ENCODE measurements at regions not wholly inside any gene's neighbourhood (a gene's known extent, or its start where the extent isn't known, plus 50 kb on each side); places are given as distances from the start of the nearest gene placed in this dataset.

GRCh38 chr13:79686441-79686840 is 205.5 kb downstream of the NDFIP2 start:
- FAIRE-seq, result no peak
- no peak for DNase-seq (ENCODE audit: low spot score in 2 of 2)

DNA sequence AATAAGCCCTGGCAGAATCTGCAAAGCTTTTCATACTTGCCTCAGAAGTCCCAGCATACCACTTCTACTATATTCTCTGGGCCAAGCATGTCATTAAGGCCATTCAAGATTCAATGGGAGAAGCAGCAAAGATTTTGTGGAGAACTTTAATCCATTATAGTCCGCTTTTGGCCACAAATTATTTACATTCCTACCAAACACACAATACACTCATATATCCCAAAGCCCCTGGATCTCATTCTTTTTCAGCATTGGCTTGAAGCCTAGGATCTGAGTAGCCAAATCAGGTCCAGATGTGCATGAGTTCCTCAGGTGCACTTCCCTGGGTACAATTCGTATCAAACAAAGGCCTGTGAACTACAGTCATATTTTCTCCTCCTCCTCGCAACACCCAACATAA is 203.4 kb downstream of the NDFIP2 start:
- FAIRE-seq (no peak), DNase-seq (ENCODE audit: low spot score in 2 of 2) (no peak)

GRCh38 chr13:79682164-79682563 is 201.2 kb downstream of the NDFIP2 start:
- FAIRE-seq (no peak), DNase-seq (ENCODE audit: low spot score in 2 of 2) (no peak)

- DNase-seq (ENCODE audit: low spot score in 2 of 2) (no peak), FAIRE-seq (no peak)
These were observed 200.1 kb downstream of the NDFIP2 start for GRCh38 chr13:79681069-79681468.

- FAIRE-seq, result no peak
- no peak for DNase-seq (ENCODE audit: low spot score in 2 of 2)
These were observed 199.5 kb downstream of the NDFIP2 start for GRCh38 chr13:79680485-79680884.

GRCh38 chr13:79679334-79679733 is 198.4 kb downstream of the NDFIP2 start:
- DNase-seq (ENCODE audit: low spot score in 2 of 2) (no peak), FAIRE-seq (no peak)

GRCh38 chr13:79678100-79678499 is 197.1 kb downstream of the NDFIP2 start:
- no peak for DNase-seq (ENCODE audit: low spot score in 2 of 2)
- no peak for FAIRE-seq

- no peak for FAIRE-seq
- DNase-seq (ENCODE audit: low spot score in 2 of 2), result no peak
These were observed 195.1 kb downstream of the NDFIP2 start for GRCh38 chr13:79675931-79676660.

- no peak for DNase-seq (ENCODE audit: low spot score in 2 of 2)
- no peak for FAIRE-seq
These were observed 194.0 kb downstream of the NDFIP2 start for GRCh38 chr13:79674765-79675515.

- no peak for FAIRE-seq
These were observed 193.0 kb downstream of the NDFIP2 start for GRCh38 chr13:79673993-79674377.

DNA sequence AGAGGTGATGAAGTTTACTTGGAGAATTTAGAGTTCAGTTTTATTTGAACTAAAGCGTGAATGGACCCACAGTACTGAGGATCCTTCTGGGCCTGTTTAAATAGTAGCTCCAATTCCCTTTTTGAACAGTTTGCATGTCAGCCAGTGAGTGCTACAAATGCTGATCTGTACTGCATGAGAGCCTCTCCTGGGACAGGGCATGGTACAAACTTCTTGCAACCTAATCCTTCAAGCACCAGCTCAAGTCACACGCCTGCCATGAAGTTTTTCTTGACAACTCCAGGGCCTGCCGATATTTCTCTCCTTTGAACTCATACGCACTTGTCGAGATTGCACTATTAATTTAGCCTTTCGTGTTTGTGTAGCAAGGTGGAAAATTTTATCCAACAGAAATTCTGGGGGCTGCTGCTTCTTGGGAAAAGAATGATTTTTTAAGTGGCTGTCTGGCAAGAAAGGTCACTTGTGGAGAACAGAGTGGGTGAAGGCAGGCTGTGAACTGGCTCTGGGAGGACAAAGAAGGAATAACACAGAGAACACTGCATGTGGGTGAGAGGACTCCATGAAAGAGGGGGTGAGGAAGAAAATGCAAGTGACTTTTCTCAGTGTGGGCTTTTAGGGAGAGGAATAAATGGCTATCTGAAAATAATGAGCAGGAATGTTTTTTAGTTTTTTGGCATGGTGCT is 192.5 kb downstream of the NDFIP2 start:
- FAIRE-seq, result no peak

More at GRCh38 chr13:79673993-79674377, 193.0 kb downstream of the NDFIP2 start:
- DNase-seq (ENCODE audit: low spot score in 2 of 2), result no peak

DNA sequence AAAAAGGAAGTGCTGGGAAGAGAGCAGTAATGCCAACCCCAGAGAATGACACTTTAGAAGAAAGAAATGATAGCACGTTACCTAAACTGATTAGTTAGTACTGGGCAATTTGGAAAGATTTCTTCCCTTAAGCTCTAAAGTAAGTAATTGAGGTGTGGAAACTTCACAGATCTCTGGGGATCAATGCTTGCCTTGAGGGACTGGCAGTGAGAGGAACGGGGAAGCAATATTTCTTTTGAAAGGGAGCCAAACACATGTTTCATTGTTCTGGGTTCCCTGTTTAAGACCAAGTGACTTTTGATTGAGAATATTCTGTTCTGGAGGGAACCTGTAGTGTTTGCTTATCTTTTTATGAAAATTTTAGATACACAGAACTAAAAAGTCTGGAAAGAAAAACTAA is 190.5 kb downstream of the NDFIP2 start:
- FAIRE-seq, result no peak
- no peak for DNase-seq (ENCODE audit: low spot score in 2 of 2)

More for the DNA sequence above, 192.5 kb downstream of the NDFIP2 start:
- no peak for DNase-seq (ENCODE audit: low spot score in 2 of 2)

- DNase-seq (ENCODE audit: low spot score in 2 of 2) (no peak), FAIRE-seq (no peak)
These were observed 187.3 kb downstream of the NDFIP2 start for GRCh38 chr13:79668201-79668752.

DNA sequence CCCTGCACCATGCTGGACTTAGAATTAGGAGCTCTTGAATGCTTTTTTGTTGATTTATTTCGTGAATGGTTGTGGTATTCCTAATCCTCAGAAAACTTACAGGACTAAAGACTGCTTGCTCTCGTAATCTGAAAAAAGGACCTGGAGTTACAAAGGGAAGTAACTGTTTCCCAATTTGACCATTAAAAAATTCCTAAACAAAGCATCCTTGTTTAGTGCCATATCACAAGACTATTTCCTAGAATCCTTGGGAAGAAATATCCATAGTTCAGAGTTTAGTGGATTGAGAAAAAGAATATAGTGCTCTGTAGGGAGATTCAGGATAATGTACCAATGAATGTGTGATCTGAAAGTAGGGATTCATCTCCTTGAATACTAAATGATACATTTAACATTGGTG is 186.8 kb downstream of the NDFIP2 start:
- DNase-seq (ENCODE audit: low spot score in 2 of 2), result no peak
- FAIRE-seq, result no peak

GRCh38 chr13:79663977-79664636 is 183.2 kb downstream of the NDFIP2 start:
- DNase-seq (ENCODE audit: low spot score in 2 of 2) (no peak), FAIRE-seq (no peak)

GRCh38 chr13:79663435-79663834 is 182.5 kb downstream of the NDFIP2 start:
- DNase-seq (ENCODE audit: low spot score in 2 of 2), result no peak
- no peak for FAIRE-seq

DNA sequence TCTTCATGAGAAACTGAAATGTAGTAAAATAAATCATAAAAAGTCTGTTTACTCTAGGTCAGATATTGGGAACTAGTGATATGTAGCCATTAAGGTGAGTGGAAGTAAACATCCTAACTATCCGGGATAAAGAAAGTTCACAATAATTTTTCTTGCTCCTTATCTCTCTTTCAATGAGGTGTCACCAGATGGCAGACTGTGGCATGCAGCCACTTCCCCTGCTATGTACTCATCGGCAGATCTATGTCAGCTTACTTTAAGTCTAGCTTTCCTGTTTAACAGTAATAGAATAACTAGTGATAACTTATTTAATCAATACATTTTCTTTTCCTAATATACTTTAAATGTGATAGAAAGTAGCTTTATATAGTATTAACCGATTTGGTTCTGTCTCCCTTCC is 181.9 kb downstream of the NDFIP2 start:
- DNase-seq (ENCODE audit: low spot score in 2 of 2) (no peak), FAIRE-seq (no peak)

DNA sequence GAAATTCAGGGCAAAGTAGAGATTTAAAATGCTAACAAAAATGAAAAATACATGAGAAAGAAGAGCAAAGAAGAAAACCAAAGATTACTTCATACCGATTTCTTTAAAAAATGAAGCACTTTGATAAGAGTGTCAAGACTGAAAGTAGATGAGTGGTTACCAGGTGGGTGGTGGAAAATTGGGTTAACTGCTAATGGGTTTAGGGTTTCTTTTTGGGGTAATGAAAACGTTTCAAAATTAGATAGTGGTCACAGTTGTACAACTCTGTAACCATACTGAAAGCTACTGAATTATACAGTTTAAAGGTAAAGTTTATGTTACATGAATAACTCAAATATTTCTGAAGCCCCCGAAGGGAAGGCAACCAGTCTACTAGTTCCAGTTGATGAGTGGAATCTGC is 179.4 kb downstream of the NDFIP2 start:
- FAIRE-seq (no peak), DNase-seq (ENCODE audit: low spot score in 2 of 2) (no peak)

DNA sequence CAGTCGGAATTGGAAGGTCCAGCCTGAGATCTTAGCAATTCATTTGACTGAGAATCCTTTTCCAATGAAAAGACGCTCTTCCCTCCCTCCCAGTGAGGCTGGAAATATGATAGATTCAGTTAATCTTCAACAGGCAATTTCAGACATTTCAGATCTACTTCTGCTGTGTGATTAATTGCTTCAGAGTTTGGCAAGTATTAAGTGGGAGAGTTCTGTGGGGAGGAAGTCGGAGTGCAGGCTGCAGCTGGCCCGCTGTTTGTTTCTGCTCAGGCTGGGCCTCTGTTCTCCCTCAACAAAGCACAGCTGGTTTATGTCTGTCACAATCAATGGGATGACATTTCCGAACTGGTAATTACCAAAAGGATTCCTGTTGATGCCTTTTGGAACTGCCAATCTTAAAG is 178.2 kb downstream of the NDFIP2 start:
- DNase-seq (ENCODE audit: low spot score in 2 of 2), result no peak
- FAIRE-seq, result no peak

DNA sequence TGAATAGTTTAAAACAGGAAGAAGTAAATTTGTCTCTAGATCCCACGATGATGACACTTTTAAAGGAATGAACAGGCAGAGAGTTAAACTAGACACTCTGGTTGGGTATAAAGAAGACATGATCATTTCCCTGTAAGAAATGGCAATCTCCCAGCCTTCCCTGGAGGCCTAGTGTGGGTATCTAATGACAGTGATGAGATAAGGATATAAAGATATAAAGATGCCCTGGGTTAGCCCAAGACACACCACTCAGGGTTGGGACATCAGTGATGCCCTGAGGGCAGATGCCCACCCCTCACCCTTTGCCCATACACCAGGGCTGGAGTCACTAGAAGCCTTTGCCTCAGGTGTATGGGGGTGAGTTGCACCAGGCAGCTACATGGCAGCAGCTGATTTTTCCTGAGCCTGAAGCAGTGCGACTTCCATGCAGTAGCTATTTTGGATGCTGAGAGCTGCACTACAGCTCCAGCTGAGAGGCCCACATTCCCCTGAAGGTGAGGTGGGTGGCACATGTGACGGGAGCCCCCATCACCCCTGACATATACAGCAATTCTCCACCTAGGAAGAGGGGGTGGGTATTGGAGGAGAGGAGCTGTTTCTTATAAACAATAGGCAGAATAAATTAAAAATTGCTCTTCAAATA is 177.5 kb downstream of the NDFIP2 start:
- FAIRE-seq (no peak), DNase-seq (ENCODE audit: low spot score in 2 of 2) (no peak)

All from frontal cortex (tissue), 3 donors.